H1 (cell line): ENCODE measurements at regions not wholly inside any gene's neighbourhood (a gene's known extent, or its start where the extent isn't known, plus 50 kb on each side); places are given as distances from the start of the nearest gene placed in this dataset.

Source experiments
- CTCF ChIA-PET: fragments of 300-600 bp; sonication (Branson Sonifier 250); formaldehyde crosslinking; loops from one replicate; lab custom pipeline; 2021; ENCODE audit not compliant: partially characterized antibody; lab: Charles Lee
- POLR2A ChIA-PET: fragments of 300-600 bp; sonication (Branson Sonifier 250); formaldehyde crosslinking; loops from one replicate; lab custom pipeline; 2021; ENCODE audit warnings: inconsistent platforms; ENCODE audit not compliant: partially characterized antibody; lab: Charles Lee
- DNase-seq, 2 experiments: peaks; one replicate each; pipeline versions ENCODE4 v3.0.0 to v3.0.0-alpha.2; 2010 to 2022; ENCODE audit warnings: low spot score in 2 of 2, low read depth in 1 of 2, mixed read lengths in 1 of 2
- FAIRE-seq: peaks from 2 replicates; lab custom pipeline; 2011; peaks lifted over from hg19 to GRCh38; lab: Jason Lieb, UNC
- H2AFZ ChIP-seq: 2 replicates; pipeline ENCODE4 v1.8.1; 2012; ENCODE audit warnings: low read length, inconsistent platforms
- H2AK5ac ChIP-seq: 2 replicates; pipeline ENCODE4 v1.6.1; 2013; ENCODE audit warnings: low read depth, low read length
- H2BK120ac ChIP-seq: replicated peaks from 2 replicates; pipeline ENCODE3; 2013; ENCODE audit warnings: low read depth, low read length, inconsistent platforms
- H2BK12ac ChIP-seq: 2 replicates; pipeline ENCODE4 v1.6.1; 2013; ENCODE audit warnings: low read depth, low read length
- H2BK15ac ChIP-seq: 2 replicates; pipeline ENCODE4 v1.6.1; 2013; ENCODE audit warnings: low read length
- H2BK20ac ChIP-seq: 2 replicates; pipeline ENCODE4 v1.6.1; 2013; ENCODE audit warnings: low read length
- H2BK5ac ChIP-seq: 2 replicates; pipeline ENCODE4 v1.6.1; 2013; ENCODE audit warnings: low read depth, low read length
- H3K14ac ChIP-seq: 2 replicates; pipeline ENCODE4 v1.6.1; 2013; ENCODE audit warnings: inconsistent platforms; ENCODE audit not compliant: insufficient read length
- H3K18ac ChIP-seq: 2 replicates; pipeline ENCODE4 v1.6.1; 2013; ENCODE audit warnings: low read length; ENCODE audit errors: extremely low read depth
- H3K23ac ChIP-seq: 2 replicates; pipeline ENCODE4 v1.6.1; 2013; ENCODE audit warnings: inconsistent platforms; ENCODE audit not compliant: insufficient read length
- H3K23me2 ChIP-seq: 2 replicates; pipeline ENCODE4 v1.6.1; 2013; ENCODE audit warnings: low read depth, low read length
- H3K27ac ChIP-seq: 2 replicates; pipeline ENCODE4 v1.6.1; 2011; ENCODE audit warnings: low read depth, low read length, inconsistent platforms
- H3K27me3 ChIP-seq, 4 experiments: replicated peaks in 1 of 4; 1 replicate in 1 of 4; 2 replicates in 3 of 4; pipeline versions ENCODE4 v1.6.1 to v1.8.1; 2011 to 2013; ENCODE audit warnings: low read length in 3 of 4, mild to moderate bottlenecking in 3 of 4, inconsistent platforms in 2 of 4, mixed read lengths in 2 of 4, moderate library complexity in 1 of 4; ENCODE audit not compliant: control insufficient read depth in 3 of 4, insufficient read depth in 3 of 4; ENCODE audit errors: extremely low read depth in 1 of 4
- H3K36me3 ChIP-seq, 4 experiments: 2 replicates each; pipeline versions ENCODE4 v1.6.1 to v1.8.1; 2011 to 2013; ENCODE audit warnings: mild to moderate bottlenecking in 4 of 4, low read length in 3 of 4, moderate library complexity in 2 of 4, control low read depth in 1 of 4, inconsistent platforms in 1 of 4; ENCODE audit not compliant: insufficient read depth in 4 of 4, control insufficient read depth in 2 of 4
- H3K4ac ChIP-seq: replicated peaks from 2 replicates; pipeline ENCODE3; 2013; ENCODE audit warnings: low read length, low read depth, mixed read lengths, inconsistent platforms; ENCODE audit not compliant: insufficient read length
- H3K4me1 ChIP-seq, 4 experiments: replicated peaks in 1 of 4; 1 replicate in 1 of 4; 2 replicates in 3 of 4; pipeline versions ENCODE4 v1.6.1 to v1.8.1; 2011 to 2013; ENCODE audit warnings: low read length in 3 of 4, inconsistent platforms in 2 of 4, mixed read lengths in 1 of 4; ENCODE audit not compliant: insufficient read depth in 4 of 4, control insufficient read depth in 3 of 4
- H3K4me2 ChIP-seq, 2 experiments: 2 replicates each; pipeline versions ENCODE4 v1.6.1 to v1.8.1; 2011 to 2013; ENCODE audit warnings: low read depth in 2 of 2, low read length in 2 of 2, control low read depth in 1 of 2, inconsistent platforms in 1 of 2, mild to moderate bottlenecking in 1 of 2; ENCODE audit not compliant: insufficient read depth in 1 of 2
- H3K4me3 ChIP-seq, 4 experiments: fragments of 200-600, 300-600 bp in 1 of 4; sonication (generic), shearing (Covaris generic), sonication (Bioruptor Twin) in 1 of 4; 2 replicates each; pipeline versions ENCODE4 v1.5.1 to v1.8.1; 2011 to 2016; ENCODE audit warnings: low read length in 4 of 4, low read depth in 3 of 4, control low read depth in 2 of 4, inconsistent platforms in 2 of 4, mild to moderate bottlenecking in 2 of 4, mixed read lengths in 1 of 4, moderate library complexity in 1 of 4; ENCODE audit not compliant: insufficient read depth in 2 of 4; ENCODE audit errors: extremely low read depth in 1 of 4
- H3K56ac ChIP-seq: replicated peaks from 2 replicates; pipeline ENCODE3; 2013; ENCODE audit warnings: low read depth, mild to moderate bottlenecking, mixed read lengths, low read length, inconsistent platforms; ENCODE audit not compliant: insufficient read length
- H3K79me1 ChIP-seq: 2 replicates; pipeline ENCODE4 v1.6.1; 2013; ENCODE audit warnings: low read depth, low read length, control low read depth
- H3K79me2 ChIP-seq, 2 experiments: 2 replicates each; pipeline versions ENCODE4 v1.6.1 to v1.8.1; 2012 to 2013; ENCODE audit warnings: low read length in 2 of 2, mild to moderate bottlenecking in 2 of 2, inconsistent platforms in 1 of 2; ENCODE audit not compliant: insufficient read depth in 2 of 2, control insufficient read depth in 1 of 2
- H3K9ac ChIP-seq, 4 experiments: replicated peaks in 1 of 4; 1 replicate in 1 of 4; 2 replicates in 3 of 4; pipeline versions ENCODE4 v1.6.1 to v1.8.1; 2011 to 2013; ENCODE audit warnings: low read depth in 3 of 4, low read length in 3 of 4, control low read depth in 2 of 4, mild to moderate bottlenecking in 2 of 4, moderate library complexity in 2 of 4, inconsistent platforms in 1 of 4; ENCODE audit errors: extremely low read depth in 1 of 4
- H3K9me3 ChIP-seq, 2 experiments: 2 replicates each; pipeline versions ENCODE4 v1.6.1 to v1.8.1; 2012 to 2013; ENCODE audit warnings: mild to moderate bottlenecking in 2 of 2, moderate library complexity in 2 of 2, control low read depth in 1 of 2, inconsistent platforms in 1 of 2, low read depth in 1 of 2, low read length in 1 of 2, mixed read lengths in 1 of 2; ENCODE audit not compliant: insufficient read depth in 2 of 2
- H4K20me1 ChIP-seq, 2 experiments: replicated peaks in 1 of 2; 2 replicates each; pipeline versions ENCODE3 to v1.8.1; 2011 to 2013; ENCODE audit warnings: inconsistent platforms in 2 of 2, low read length in 2 of 2, mild to moderate bottlenecking in 1 of 2; ENCODE audit not compliant: insufficient read depth in 2 of 2, control insufficient read depth in 1 of 2
- H4K5ac ChIP-seq: 2 replicates; pipeline ENCODE4 v1.6.1; 2013; ENCODE audit warnings: low read length, low read depth, mixed read lengths, inconsistent platforms; ENCODE audit not compliant: insufficient read length
- H4K8ac ChIP-seq: 2 replicates; pipeline ENCODE4 v1.8.0; 2013; ENCODE audit warnings: mild to moderate bottlenecking, moderate library complexity, low read length, inconsistent platforms; ENCODE audit not compliant: insufficient read depth; ENCODE audit errors: extremely low read depth
- H4K91ac ChIP-seq: replicated peaks from 2 replicates; pipeline ENCODE3; 2013; ENCODE audit warnings: low read length, mixed read lengths, inconsistent platforms; ENCODE audit not compliant: insufficient read length
- HDAC6 ChIP-seq: IDR thresholded peaks from one replicate; pipeline ENCODE4 v1.7.1; 2012; ENCODE audit warnings: low read depth, mild to moderate bottlenecking, inconsistent platforms, low read length, moderate library complexity
- JUND ChIP-seq: IDR thresholded peaks from 2 replicates; pipeline ENCODE4 v1.6.1; 2011; ENCODE audit warnings: mild to moderate bottlenecking, improper control_type of control experiment, low read length
- MAFK ChIP-seq: IDR thresholded peaks from 2 replicates; pipeline ENCODE4 v1.6.1; 2012; ENCODE audit warnings: low read depth, mild to moderate bottlenecking, improper control_type of control experiment, low read length
- SIN3A ChIP-seq, 2 experiments: IDR thresholded peaks in 1 of 2; conservative IDR thresholded peaks in 1 of 2; 2 replicates each; pipeline ENCODE4 v1.6.1; 2011 to 2012; ENCODE audit warnings: low read length in 2 of 2, improper control_type of control experiment in 1 of 2, low read depth in 1 of 2, mild to moderate bottlenecking in 1 of 2
- SUZ12 ChIP-seq: fragments of 200-600 bp; sonication (generic); IDR thresholded peaks from 2 replicates; pipeline ENCODE4 v1.6.1; 2012; ENCODE audit warnings: mild to moderate bottlenecking, inconsistent platforms, low read length, moderate library complexity, mixed read lengths
- YY1 ChIP-seq: IDR thresholded peaks from 2 replicates; pipeline ENCODE4 v1.6.1; 2011; ENCODE audit warnings: low read depth, mild to moderate bottlenecking, low read length
- WGBS, 2 experiments: shearing (Covaris generic) in 1 of 2; methylation state at CpG; one replicate each; pipeline versions ENCODE4 v1.1.6 to v1.1.7; 2013 to 2015; ENCODE audit warnings: low lambda C conversion rate in 2 of 2, mixed read lengths in 2 of 2, inconsistent platforms in 1 of 2, low coverage in 1 of 2, missing lambda C conversion rate in 1 of 2; ENCODE audit not compliant: insufficient replicate concordance in 2 of 2, insufficient coverage in 1 of 2, insufficient read length in 1 of 2; ENCODE audit errors: extremely low coverage in 1 of 2, missing lambda C conversion rate in 1 of 2; 5-methylcytosine and 5-hydroxymethylcytosine counted together

- no peak overlapping the region for H3K4me3 ChIP-seq
- POLR2A ChIA-PET: no interaction called here
- no peaks in the 10 kb centered on the region for H4K20me1 ChIP-seq
- CTCF ChIA-PET: no interaction called here
- H4K5ac ChIP-seq: no peak overlapping the region
- no peak overlapping the region for H3K18ac ChIP-seq
- H3K4ac ChIP-seq: no peak overlapping the region
- no peak overlapping the region for H3K4me2 ChIP-seq
- H2BK12ac ChIP-seq: no peak overlapping the region
- no peaks in the 10 kb centered on the region for H3K4me1 ChIP-seq
- H2BK15ac ChIP-seq: no peak overlapping the region
- no peak overlapping the region for H2BK20ac ChIP-seq
- no peaks in the 10 kb centered on the region for H3K79me2 ChIP-seq
- H2BK120ac ChIP-seq: no peak overlapping the region
- DNase-seq: no peak
- H3K56ac ChIP-seq: no peak overlapping the region
- no peaks in the 10 kb centered on the region for H3K36me3 ChIP-seq
- H3K27ac ChIP-seq: no peak overlapping the region
- H3K23ac ChIP-seq: no peak overlapping the region
- no peaks in the 10 kb centered on the region for H3K23me2 ChIP-seq
- no peaks in the 10 kb centered on the region for H3K9me3 ChIP-seq
- H3K9ac ChIP-seq: no peak overlapping the region
- no peaks in the 10 kb centered on the region for H3K79me1 ChIP-seq
- no peak overlapping the region for H4K91ac ChIP-seq
- H3K14ac ChIP-seq: no peak overlapping the region
- H2BK5ac ChIP-seq: no peak overlapping the region
- no peak overlapping the region for H2AK5ac ChIP-seq
- no peak overlapping the region for H2AFZ ChIP-seq
- WGBS, 2 experiments: 95% methylated on average over 3 of the region's 3 CpGs; no CpG with 5 or more reads in 1 of the 2 experiments
- no peak overlapping the region for H4K8ac ChIP-seq
- H3K27me3 ChIP-seq: no peaks in the 10 kb centered on the region
- no peak for FAIRE-seq
- TF ChIP-seq MAFK: no peak
- TF ChIP-seq YY1: no peak
- no peak for TF ChIP-seq JUND
- TF ChIP-seq SIN3A (conservative IDR thresholded peaks at IDR 0.05 in 1 of 2, IDR thresholded peaks at IDR 0.05 in 1 of 2; ENCODE audit: low read depth in 1 of 2, low read length in 2 of 2): no peak
- TF ChIP-seq SUZ12: no peak
- no peak for TF ChIP-seq HDAC6
These were observed 295.1 kb downstream of the ASXL3 start for GRCh38 chr18:33873112-33873511.
